SK-N-SH treated with all-trans-retinoic acid at 6 μM for 48 hours (cell line): ENCODE measurements at regions not wholly inside any gene's neighbourhood (a gene's known extent, or its start where the extent isn't known, plus 50 kb on each side); places are given as distances from the start of the nearest gene placed in this dataset.

Source experiments
- ATAC-seq: fragments of 200-7000 bp; cut with Tn5 transposase; 3 replicates; pipeline ENCODE4 v1.9.1; 2020; ENCODE audit warnings: mild to moderate bottlenecking, moderate library complexity
- ARNTL ChIP-seq: fragments of 450-650 bp; formaldehyde crosslinking; IDR thresholded peaks from 2 replicates; pipeline ENCODE4 v1.5.0; 2020; ENCODE audit warnings: low read depth, mild to moderate bottlenecking, moderate library complexity, borderline replicate concordance
- BACH2 ChIP-seq: fragments of 250-450 bp; sonication (Bioruptor Pico); IDR thresholded peaks from 2 replicates; pipeline ENCODE4 v1.9.0; 2021; ENCODE audit warnings: mild to moderate bottlenecking, borderline replicate concordance
- ESRRG ChIP-seq: fragments of 250-450 bp; sonication (Bioruptor Pico); IDR thresholded peaks from 2 replicates; pipeline ENCODE4 v1.6.1; 2021; ENCODE audit warnings: mild to moderate bottlenecking
- GLIS3 ChIP-seq: fragments of 250-450 bp; sonication (Bioruptor Pico); IDR thresholded peaks from 2 replicates; pipeline ENCODE4 v1.5.0; 2020; ENCODE audit warnings: mild to moderate bottlenecking, moderate library complexity
- ISL1 ChIP-seq: fragments of 250-450 bp; sonication (Bioruptor Pico); IDR thresholded peaks from 2 replicates; pipeline ENCODE4 v2.1.2; 2022; ENCODE audit warnings: mild to moderate bottlenecking, moderate library complexity
- OSR1 ChIP-seq: fragments of 250-450 bp; sonication (Bioruptor Pico); IDR thresholded peaks from 2 replicates; pipeline ENCODE4 v1.8.0; 2022; ENCODE audit warnings: moderate library complexity, mild to moderate bottlenecking, inconsistent platforms
- PATZ1 ChIP-seq: fragments of 250-450 bp; sonication (Bioruptor Pico); IDR thresholded peaks from 2 replicates; pipeline ENCODE4 v1.8.0; 2020; ENCODE audit warnings: mild to moderate bottlenecking, moderate library complexity, borderline replicate concordance
- POU6F1 ChIP-seq: fragments of 250-450 bp; sonication (Bioruptor Pico); IDR thresholded peaks from 2 replicates; pipeline ENCODE4 v1.8.0; 2021; ENCODE audit warnings: low read depth, mild to moderate bottlenecking, moderate library complexity, borderline replicate concordance
- PPARA ChIP-seq: fragments of 250-450 bp; sonication (Bioruptor Pico); IDR thresholded peaks from 2 replicates; pipeline ENCODE4 v1.5.0; 2020; ENCODE audit warnings: mild to moderate bottlenecking, borderline replicate concordance
- RARB ChIP-seq: fragments of 250-450 bp; sonication (Bioruptor Pico); IDR thresholded peaks from 2 replicates; pipeline ENCODE4 v1.8.0; 2021; ENCODE audit warnings: mild to moderate bottlenecking, moderate library complexity
- SNAI2 ChIP-seq: fragments of 250-450 bp; sonication (Bioruptor Pico); IDR thresholded peaks from 2 replicates; pipeline ENCODE4 v1.5.0; 2020; ENCODE audit warnings: mild to moderate bottlenecking, moderate library complexity
- TCF4 ChIP-seq: fragments of 250-450 bp; sonication (Bioruptor Pico); IDR thresholded peaks from 2 replicates; pipeline ENCODE4 v1.8.0; 2021; ENCODE audit warnings: mild to moderate bottlenecking, moderate library complexity, borderline replicate concordance
- TOX ChIP-seq: fragments of 250-450 bp; sonication (Bioruptor Pico); IDR thresholded peaks from 2 replicates; pipeline ENCODE4 v1.8.0; 2021; ENCODE audit warnings: mild to moderate bottlenecking, moderate library complexity, borderline replicate concordance
- ZC3H10 ChIP-seq: fragments of 250-450 bp; sonication (Bioruptor Pico); IDR thresholded peaks from 2 replicates; pipeline ENCODE4 v1.5.1; 2021; ENCODE audit warnings: mild to moderate bottlenecking, moderate library complexity
- ZFP3 ChIP-seq: fragments of 250-450 bp; sonication (Bioruptor Pico); IDR thresholded peaks from 2 replicates; pipeline ENCODE4 v1.5.0; 2020; ENCODE audit warnings: mild to moderate bottlenecking, moderate library complexity
- ZFP30 ChIP-seq: fragments of 450-650 bp; formaldehyde crosslinking; IDR thresholded peaks from 2 replicates; pipeline ENCODE4 v1.5.0; 2022; ENCODE audit warnings: mild to moderate bottlenecking, moderate library complexity
- ZNF565 ChIP-seq: fragments of 450-650 bp; formaldehyde crosslinking; conservative IDR thresholded peaks from 2 replicates; pipeline ENCODE4 v1.5.0; 2020; ENCODE audit warnings: low read depth, mild to moderate bottlenecking, moderate library complexity
- ZNF70 ChIP-seq: fragments of 450-650 bp; formaldehyde crosslinking; IDR thresholded peaks from 2 replicates; pipeline ENCODE4 v1.5.0; 2020; ENCODE audit warnings: mild to moderate bottlenecking, moderate library complexity
- ZNF8 ChIP-seq: fragments of 450-650 bp; formaldehyde crosslinking; IDR thresholded peaks from 2 replicates; pipeline ENCODE4 v1.5.0; 2020; ENCODE audit warnings: mild to moderate bottlenecking, moderate library complexity
- TF ChIP-seq, protein P1 (sequence below): fragments of 250-450 bp; sonication (Bioruptor Pico); IDR thresholded peaks from 2 replicates; pipeline ENCODE4 v1.5.1; 2021; ENCODE audit warnings: mild to moderate bottlenecking, moderate library complexity
- TF ChIP-seq, protein P2 (sequence below): fragments of 250-450 bp; sonication (Bioruptor Pico); IDR thresholded peaks from 2 replicates; pipeline ENCODE4 v1.5.1; 2020; ENCODE audit warnings: low read depth, mild to moderate bottlenecking, moderate library complexity

- TF ChIP-seq, protein P1, sequence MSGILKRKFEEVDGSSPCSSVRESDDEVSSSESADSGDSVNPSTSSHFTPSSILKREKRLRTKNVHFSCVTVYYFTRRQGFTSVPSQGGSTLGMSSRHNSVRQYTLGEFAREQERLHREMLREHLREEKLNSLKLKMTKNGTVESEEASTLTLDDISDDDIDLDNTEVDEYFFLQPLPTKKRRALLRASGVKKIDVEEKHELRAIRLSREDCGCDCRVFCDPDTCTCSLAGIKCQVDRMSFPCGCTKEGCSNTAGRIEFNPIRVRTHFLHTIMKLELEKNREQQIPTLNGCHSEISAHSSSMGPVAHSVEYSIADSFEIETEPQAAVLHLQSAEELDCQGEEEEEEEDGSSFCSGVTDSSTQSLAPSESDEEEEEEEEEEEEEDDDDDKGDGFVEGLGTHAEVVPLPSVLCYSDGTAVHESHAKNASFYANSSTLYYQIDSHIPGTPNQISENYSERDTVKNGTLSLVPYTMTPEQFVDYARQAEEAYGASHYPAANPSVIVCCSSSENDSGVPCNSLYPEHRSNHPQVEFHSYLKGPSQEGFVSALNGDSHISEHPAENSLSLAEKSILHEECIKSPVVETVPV (CRISPR knock-in tag), result no peak
- TF ChIP-seq BACH2 (CRISPR knock-in tag) (no peak), ZNF70 (CRISPR knock-in tag) (no peak), ZNF8 (CRISPR knock-in tag) (no peak), SNAI2 (CRISPR knock-in tag) (no peak), ESRRG (no peak)
- TF ChIP-seq, protein P2, sequence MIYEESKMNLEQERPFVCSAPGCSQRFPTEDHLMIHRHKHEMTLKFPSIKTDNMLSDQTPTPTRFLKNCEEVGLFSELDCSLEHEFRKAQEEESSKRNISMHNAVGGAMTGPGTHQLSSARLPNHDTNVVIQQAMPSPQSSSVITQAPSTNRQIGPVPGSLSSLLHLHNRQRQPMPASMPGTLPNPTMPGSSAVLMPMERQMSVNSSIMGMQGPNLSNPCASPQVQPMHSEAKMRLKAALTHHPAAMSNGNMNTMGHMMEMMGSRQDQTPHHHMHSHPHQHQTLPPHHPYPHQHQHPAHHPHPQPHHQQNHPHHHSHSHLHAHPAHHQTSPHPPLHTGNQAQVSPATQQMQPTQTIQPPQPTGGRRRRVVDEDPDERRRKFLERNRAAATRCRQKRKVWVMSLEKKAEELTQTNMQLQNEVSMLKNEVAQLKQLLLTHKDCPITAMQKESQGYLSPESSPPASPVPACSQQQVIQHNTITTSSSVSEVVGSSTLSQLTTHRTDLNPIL, result no peak
These were observed 309.9 kb downstream of the TLE3 start (continued) for GRCh38 chr15:69787791-69788190.

DNA sequence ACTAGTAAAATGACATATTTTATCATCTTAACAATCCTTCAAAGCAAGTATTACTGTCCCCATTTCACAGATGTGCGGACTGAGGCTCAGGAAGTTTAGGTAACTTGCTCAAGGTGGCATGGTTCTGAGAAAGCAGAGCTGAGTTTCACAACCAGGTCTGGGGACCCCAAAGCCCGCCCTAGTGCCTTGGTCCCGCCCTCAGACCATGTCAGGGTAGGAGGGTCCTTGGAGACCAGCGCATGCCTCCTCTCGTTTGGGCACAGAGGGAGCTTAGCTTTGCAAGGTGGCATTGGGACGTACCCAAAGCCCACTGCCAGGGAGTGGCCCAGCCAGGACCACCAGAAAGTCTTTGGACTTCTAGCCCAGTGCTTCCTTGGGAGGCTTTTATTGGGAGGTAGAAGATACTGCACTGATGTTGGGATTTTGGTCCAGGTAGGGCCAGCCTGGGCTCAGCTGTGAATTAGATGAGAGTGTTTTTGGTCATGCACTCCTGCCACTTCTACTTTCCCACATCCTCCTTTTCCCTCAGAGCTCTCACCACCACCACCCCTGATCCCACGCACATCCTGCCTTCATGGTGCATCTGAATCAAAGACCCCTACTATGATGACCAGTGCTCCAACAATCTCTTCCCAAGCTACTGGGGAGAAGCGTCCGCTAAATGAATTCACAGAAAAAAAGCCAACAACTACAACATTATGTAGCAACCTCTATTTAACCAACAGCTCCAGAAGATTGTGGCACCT is 307.9 kb downstream of the TLE3 start:
- no peak for ATAC-seq
- TF ChIP-seq ESRRG (no peak), PPARA (no peak), TOX (CRISPR knock-in tag) (no peak), PATZ1 (CRISPR knock-in tag) (no peak), ZNF8 (CRISPR knock-in tag) (no peak), TCF4 (CRISPR knock-in tag) (no peak), GLIS3 (no peak), ZNF70 (CRISPR knock-in tag) (no peak)
- TF ChIP-seq, protein P2, result no peak
- TF ChIP-seq, protein P1 (CRISPR knock-in tag), result no peak

GRCh38 chr15:69790632-69791031 is 307.1 kb downstream of the TLE3 start:
- TF ChIP-seq BACH2 (CRISPR knock-in tag), result no peak
- no peak for TF ChIP-seq ESRRG
- TF ChIP-seq ISL1, result no peak
- TF ChIP-seq ZC3H10 (CRISPR knock-in tag), result no peak
- no peak for TF ChIP-seq RARB (CRISPR knock-in tag)
- TF ChIP-seq, protein P1 (CRISPR knock-in tag), result no peak
- TF ChIP-seq ARNTL (CRISPR knock-in tag), result no peak
- TF ChIP-seq GLIS3, result no peak
- TF ChIP-seq, protein P2, result no peak
- TF ChIP-seq POU6F1 (CRISPR knock-in tag), result no peak
- no peak for TF ChIP-seq TOX (CRISPR knock-in tag)
- TF ChIP-seq ZNF8 (CRISPR knock-in tag), result no peak
- no peak for TF ChIP-seq PATZ1 (CRISPR knock-in tag)
- TF ChIP-seq TCF4 (CRISPR knock-in tag), result no peak
- TF ChIP-seq OSR1 (CRISPR knock-in tag), result no peak
- no peak for TF ChIP-seq ZFP3
- TF ChIP-seq SNAI2 (CRISPR knock-in tag), result no peak
- TF ChIP-seq ZNF70 (CRISPR knock-in tag), result no peak
- no peak for TF ChIP-seq ZFP30 (CRISPR knock-in tag)
- TF ChIP-seq ZNF565 (CRISPR knock-in tag), result no peak
- TF ChIP-seq, all 23 proteins: peak for 0
- no peak for ATAC-seq
